GM23248 (cell line): ENCODE measurements at regions not wholly inside any gene's neighbourhood (a gene's known extent, or its start where the extent isn't known, plus 50 kb on each side); places are given as distances from the start of the nearest gene placed in this dataset.

Experiments used
- DNase-seq: peaks from one replicate; pipeline ENCODE4 v3.0.0-alpha.2; 2015
- H2AFZ ChIP-seq: fragments of 200-600 bp; sonication (generic); 2 replicates; pipeline ENCODE4 v1.6.1; 2016; ENCODE audit warnings: antibody characterized with exemption
- H3F3A ChIP-seq: fragments of 200-600 bp; sonication (generic); 2 replicates; pipeline ENCODE4 v1.6.1; 2016; ENCODE audit warnings: mild to moderate bottlenecking, antibody characterized with exemption, mixed run types; ENCODE audit not compliant: insufficient read depth
- H3K27ac ChIP-seq: fragments of 200-600 bp; sonication (generic); 2 replicates; pipeline ENCODE4 v1.5.1; 2016; ENCODE audit warnings: mild to moderate bottlenecking
- H3K27me3 ChIP-seq: fragments of 200-600 bp; sonication (generic); replicated peaks from 2 replicates; pipeline ENCODE4 v1.6.1; 2016; ENCODE audit warnings: mild to moderate bottlenecking; ENCODE audit not compliant: insufficient read depth
- H3K36me3 ChIP-seq: fragments of 200-600 bp; sonication (generic); 2 replicates; pipeline ENCODE4 v1.6.1; 2016; ENCODE audit warnings: low read depth, mild to moderate bottlenecking
- H3K4me1 ChIP-seq: fragments of 200-600 bp; sonication (generic); 2 replicates; pipeline ENCODE4 v1.6.1; 2016; ENCODE audit warnings: mild to moderate bottlenecking; ENCODE audit not compliant: insufficient read depth
- H3K4me2 ChIP-seq: fragments of 200-600 bp; sonication (generic); one replicate; pipeline ENCODE4 v1.6.1; 2016; ENCODE audit warnings: mild to moderate bottlenecking; ENCODE audit not compliant: unreplicated experiment
- H3K4me3 ChIP-seq: fragments of 200-600 bp; sonication (generic); 2 replicates; pipeline ENCODE4 v1.5.1; 2016; ENCODE audit warnings: mild to moderate bottlenecking
- H3K79me2 ChIP-seq: fragments of 200-600 bp; sonication (generic); 2 replicates; pipeline ENCODE4 v1.6.1; 2016; ENCODE audit warnings: mild to moderate bottlenecking; ENCODE audit not compliant: insufficient read depth
- H3K9ac ChIP-seq: fragments of 200-600 bp; sonication (generic); 2 replicates; pipeline ENCODE4 v1.6.1; 2016; ENCODE audit warnings: mild to moderate bottlenecking
- H3K9me2 ChIP-seq: fragments of 200-600 bp; sonication (generic); 2 replicates; pipeline ENCODE4 v1.6.1; 2016; ENCODE audit warnings: mixed run types, mild to moderate bottlenecking, moderate library complexity; ENCODE audit not compliant: insufficient read depth
- H3K9me3 ChIP-seq: fragments of 200-600 bp; sonication (generic); one replicate; pipeline ENCODE4 v1.6.1; 2017; ENCODE audit warnings: low read depth
- H4K20me1 ChIP-seq: fragments of 200-600 bp; sonication (generic); 2 replicates; pipeline ENCODE4 v1.6.0; 2016; ENCODE audit not compliant: insufficient read depth
- EZH2 ChIP-seq: fragments of 200-600 bp; sonication (generic); IDR thresholded peaks from 2 replicates; pipeline ENCODE4 v1.6.1; 2018; ENCODE audit warnings: antibody characterized with exemption, mild to moderate bottlenecking; ENCODE audit not compliant: insufficient read depth, poor library complexity, severe bottlenecking
- EZH2phosphoT487 ChIP-seq: fragments of 200-600 bp; sonication (generic); IDR thresholded peaks from 2 replicates; pipeline ENCODE4 v1.6.1; 2018; ENCODE audit warnings: antibody characterized with exemption, moderate library complexity, mild to moderate bottlenecking, low read depth; ENCODE audit not compliant: insufficient read depth
- WGBS, 2 experiments: methylation state at CpG; one replicate each; pipeline ENCODE4 v1.1.6; 2015 to 2017; ENCODE audit warnings: low lambda C conversion rate in 2 of 2, low coverage in 1 of 2; ENCODE audit errors: missing lambda C conversion rate in 2 of 2; 5-methylcytosine and 5-hydroxymethylcytosine counted together
- in situ Hi-C: fragments of 300-500 bp; cut with MboI; formaldehyde crosslinking; loops from 2 replicates; pipeline ENCODE4 v1.15.0; 2020

DNA sequence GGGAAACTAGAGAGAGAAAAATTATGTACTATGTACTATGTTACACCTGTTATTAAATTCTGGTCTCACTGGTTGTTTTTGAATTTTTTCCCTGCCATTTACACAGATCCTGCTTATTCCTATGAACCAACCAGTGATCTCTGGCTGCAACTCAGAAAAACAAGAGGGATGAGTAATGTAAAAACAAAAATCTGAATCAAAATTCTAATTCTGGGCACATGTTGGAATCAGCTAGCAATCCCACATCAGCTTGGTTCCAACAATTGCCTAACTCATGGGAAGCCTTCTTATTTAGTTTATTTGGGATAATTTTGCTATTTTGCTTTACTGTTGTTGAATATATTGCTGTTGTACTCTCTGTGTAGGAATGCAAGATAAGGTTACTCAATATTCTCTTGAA lies 78.3 kb downstream of the PLK2 start:
- no peaks in the 10 kb centered on the region for H3F3A ChIP-seq
- no peak for TF ChIP-seq EZH2phosphoT487
- TF ChIP-seq EZH2: no peak
- no peaks in the 10 kb centered on the region for H3K9me2 ChIP-seq
- no peak overlapping the region for H2AFZ ChIP-seq
- in situ Hi-C loops: no loop called here
- DNase-seq: peak; percentile 14
- no peak overlapping the region for H3K4me3 ChIP-seq
- H3K9me3 ChIP-seq: no peaks in the 10 kb centered on the region
- H3K4me1 ChIP-seq: no peaks in the 10 kb centered on the region
- H3K36me3 ChIP-seq: no peaks in the 10 kb centered on the region
- H3K27me3 ChIP-seq: no peaks in the 10 kb centered on the region
- H3K27ac ChIP-seq: no peak overlapping the region
- no peak overlapping the region for H3K4me2 ChIP-seq
- H3K79me2 ChIP-seq: no peaks in the 10 kb centered on the region
- H3K9ac ChIP-seq: no peak overlapping the region
- no peaks in the 10 kb centered on the region; the same call in 1 of the 2 replicates for H4K20me1 ChIP-seq

DNA sequence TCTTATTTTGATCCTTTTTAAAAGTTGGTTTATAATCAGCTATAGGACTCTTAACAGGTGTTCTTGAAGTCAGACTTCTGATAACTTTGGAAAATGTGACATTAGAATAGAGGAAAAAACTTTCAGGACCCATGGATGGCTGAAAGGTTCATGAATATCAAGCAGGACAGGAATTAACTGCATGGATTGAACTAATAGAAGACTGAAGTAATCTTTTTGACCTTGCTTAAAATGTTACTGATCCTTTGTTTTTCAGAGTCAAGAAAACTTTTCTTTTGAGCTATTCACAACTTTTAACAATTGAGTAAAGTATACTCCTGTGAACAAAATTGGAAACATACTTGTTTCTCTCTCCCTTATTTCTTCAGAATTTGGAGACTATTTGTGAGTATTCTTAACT lies 79.2 kb downstream of the PLK2 start:
- no peak for DNase-seq
- no peaks in the 10 kb centered on the region for H3K79me2 ChIP-seq
- H3F3A ChIP-seq: no peaks in the 10 kb centered on the region
- H2AFZ ChIP-seq: no peak overlapping the region
- no peaks in the 10 kb centered on the region; the same call in 1 of the 2 replicates for H4K20me1 ChIP-seq
- no peak overlapping the region for H3K9ac ChIP-seq
- TF ChIP-seq EZH2phosphoT487 (no peak), EZH2 (no peak)
- no peaks in the 10 kb centered on the region for H3K27me3 ChIP-seq
- no peaks in the 10 kb centered on the region for H3K4me1 ChIP-seq
- H3K4me3 ChIP-seq: no peak overlapping the region
- in situ Hi-C loops: no loop called here
- no peaks in the 10 kb centered on the region for H3K9me2 ChIP-seq
- no peak overlapping the region for H3K27ac ChIP-seq
- no peaks in the 10 kb centered on the region for H3K9me3 ChIP-seq
- H3K4me2 ChIP-seq: no peak overlapping the region
- no peaks in the 10 kb centered on the region for H3K36me3 ChIP-seq

DNA sequence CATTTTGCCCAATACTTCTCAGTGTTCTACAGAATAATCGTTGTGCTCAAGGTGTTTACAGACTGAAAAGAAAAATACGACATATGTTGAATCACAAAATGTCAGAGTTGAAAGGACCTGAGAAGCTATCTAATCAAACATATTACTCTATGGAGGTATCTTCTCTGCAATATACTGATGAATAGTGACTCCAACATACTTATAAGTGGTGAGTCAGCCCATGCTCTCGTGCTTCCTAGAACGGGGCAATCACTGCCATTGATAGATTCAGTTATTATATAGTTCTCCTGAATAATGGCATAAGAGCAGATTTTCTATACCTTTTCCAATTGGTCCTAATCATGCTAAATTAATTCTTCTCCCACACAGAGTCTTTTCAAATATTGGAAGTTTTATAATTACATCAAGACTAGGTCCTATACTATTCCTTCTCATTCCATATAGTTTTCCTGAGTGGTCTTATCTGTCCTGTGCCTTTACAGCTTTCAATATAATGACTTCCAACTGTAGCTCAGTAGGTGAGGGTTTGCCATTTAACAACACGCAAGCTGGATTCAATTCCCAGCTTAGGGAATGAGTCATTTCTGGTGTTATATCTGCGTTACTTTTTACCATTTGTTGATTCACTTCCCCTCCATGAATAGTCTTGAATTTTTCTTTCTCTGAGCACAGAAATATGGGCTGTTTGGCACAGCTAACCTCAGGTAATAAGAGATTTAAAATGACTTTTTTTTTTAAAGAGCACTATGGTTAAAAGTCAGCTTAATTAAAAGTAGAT lies 81.1 kb downstream of the PLK2 start:
- no peak overlapping the region for H3K4me2 ChIP-seq
- H4K20me1 ChIP-seq: no peaks in the 10 kb centered on the region; the same call in 1 of the 2 replicates
- no peaks in the 10 kb centered on the region for H3K9me3 ChIP-seq
- H3K79me2 ChIP-seq: no peaks in the 10 kb centered on the region
- no peak overlapping the region for H3K4me3 ChIP-seq
- no peak overlapping the region for H3K9ac ChIP-seq
- H3F3A ChIP-seq: no peaks in the 10 kb centered on the region
- H3K4me1 ChIP-seq: no peaks in the 10 kb centered on the region
- peak; percentile 2 for DNase-seq
- 45 to 51% methylated on average over 6 of the region's 6 CpGs for WGBS, 2 experiments
- no peaks in the 10 kb centered on the region for H3K27me3 ChIP-seq
- no peak overlapping the region for H3K27ac ChIP-seq
- H2AFZ ChIP-seq: no peak overlapping the region
- in situ Hi-C loops: no loop called here
- TF ChIP-seq EZH2 (no peak), EZH2phosphoT487 (no peak)
- H3K36me3 ChIP-seq: no peaks in the 10 kb centered on the region
- H3K9me2 ChIP-seq: no peaks in the 10 kb centered on the region

DNA sequence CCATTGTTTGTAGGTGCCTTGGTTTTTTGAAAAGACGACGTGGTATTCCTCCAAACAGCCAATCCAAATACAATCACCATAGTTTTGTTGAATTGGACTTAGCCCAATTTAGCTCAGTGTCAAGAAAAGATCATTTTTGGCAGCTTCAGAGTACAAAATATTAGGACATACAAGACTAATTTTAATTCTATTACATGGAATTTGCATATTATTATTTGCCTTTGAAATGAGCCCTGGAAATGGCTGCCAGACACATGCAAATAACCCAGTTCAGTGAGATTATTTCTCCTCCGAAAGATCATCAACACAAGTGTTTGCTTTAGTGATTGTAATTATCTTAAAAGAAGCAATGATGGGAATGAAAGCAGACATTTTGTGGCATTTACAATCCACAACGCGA lies 89.3 kb downstream of the PLK2 start:
- H3K27me3 ChIP-seq: no peaks in the 10 kb centered on the region
- no peak overlapping the region for H3K4me3 ChIP-seq
- H3K79me2 ChIP-seq: no peaks in the 10 kb centered on the region
- H3K9me3 ChIP-seq: no peaks in the 10 kb centered on the region
- no peaks in the 10 kb centered on the region for H3F3A ChIP-seq
- no peak overlapping the region for H3K4me2 ChIP-seq
- H3K9me2 ChIP-seq: no peaks in the 10 kb centered on the region
- H3K36me3 ChIP-seq: no peaks in the 10 kb centered on the region
- TF ChIP-seq EZH2: no peak
- no peak for TF ChIP-seq EZH2phosphoT487
- DNase-seq: no peak
- in situ Hi-C loops: no loop called here
- H3K4me1 ChIP-seq: 0 out of 2 replicates have a peak, but pooled peaks cover 7% of the 10 kb centered on the region
- H3K9ac ChIP-seq: no peak overlapping the region
- 45 to 49% methylated on average over 5 of the region's 5 CpGs for WGBS, 2 experiments
- no peak overlapping the region for H3K27ac ChIP-seq
- no peaks in the 10 kb centered on the region for H4K20me1 ChIP-seq
- H2AFZ ChIP-seq: no peak overlapping the region
